Medulla oblongata (tissue), 1 donor: ENCODE measurements at regions not wholly inside any gene's neighbourhood (a gene's known extent, or its start where the extent isn't known, plus 50 kb on each side); places are given as distances from the start of the nearest gene placed in this dataset.

ENCODE experiments used
- DNase-seq: peaks from one replicate; pipeline ENCODE4 v3.0.0-alpha.2; 2015; ENCODE audit errors: extremely low spot score

GRCh38 chr7:53699215-53699837 is 663.9 kb downstream of the POM121L12 start:
- no peak for DNase-seq

GRCh38 chr7:53719122-53719521 is 683.7 kb downstream of the POM121L12 start:
- no peak for DNase-seq

GRCh38 chr7:53740971-53741370 is 705.5 kb downstream of the POM121L12 start:
- DNase-seq: no peak

- DNase-seq: no peak
Measured at GRCh38 chr7:53743697-53744402, 708.4 kb downstream of the POM121L12 start.

GRCh38 chr7:53744403-53744760 is 708.9 kb downstream of the POM121L12 start:
- DNase-seq: no peak

GRCh38 chr7:53756946-53757345 is 721.5 kb downstream of the POM121L12 start:
- DNase-seq: no peak

- no peak for DNase-seq
Measured at GRCh38 chr7:53768186-53768585, 732.8 kb downstream of the POM121L12 start.

GRCh38 chr7:53771701-53772100 is 736.3 kb downstream of the POM121L12 start:
- no peak for DNase-seq

- DNase-seq: no peak
Measured at GRCh38 chr7:53776323-53776722, 740.9 kb downstream of the POM121L12 start.

GRCh38 chr7:53789741-53790140 is 752.4 kb upstream of the VSTM2A start:
- no peak for DNase-seq

GRCh38 chr7:53794816-53795215 is 747.4 kb upstream of the VSTM2A start:
- no peak for DNase-seq

GRCh38 chr7:53800746-53801145 is 741.4 kb upstream of the VSTM2A start:
- no peak for DNase-seq

GRCh38 chr7:53806119-53806518 is 736.1 kb upstream of the VSTM2A start:
- no peak for DNase-seq

GRCh38 chr7:53811555-53812079 is 730.6 kb upstream of the VSTM2A start:
- DNase-seq: no peak

GRCh38 chr7:53812135-53812534 is 730.0 kb upstream of the VSTM2A start:
- DNase-seq: no peak

- DNase-seq: no peak
Measured at GRCh38 chr7:53835301-53835700, 706.9 kb upstream of the VSTM2A start.

GRCh38 chr7:53877688-53878087 is 664.5 kb upstream of the VSTM2A start:
- DNase-seq: no peak

- no peak for DNase-seq
Measured at GRCh38 chr7:53900856-53901528, 641.2 kb upstream of the VSTM2A start.

GRCh38 chr7:53904355-53904754 is 637.8 kb upstream of the VSTM2A start:
- no peak for DNase-seq

- no peak for DNase-seq
Measured at GRCh38 chr7:53917637-53918036, 624.5 kb upstream of the VSTM2A start.

GRCh38 chr7:53920011-53920410 is 622.2 kb upstream of the VSTM2A start:
- DNase-seq: no peak

GRCh38 chr7:53940483-53940882 is 601.7 kb upstream of the VSTM2A start:
- no peak for DNase-seq

- DNase-seq: peak; percentile 16
Measured at GRCh38 chr7:53947732-53948131, 594.4 kb upstream of the VSTM2A start.
